NCI-H345 treated with DMSO at 0.1 percent for 48 hours (cell line): ENCODE measurements at regions not wholly inside any gene's neighbourhood (a gene's known extent, or its start where the extent isn't known, plus 50 kb on each side); places are given as distances from the start of the nearest gene placed in this dataset.
"Not testable (repeated sequence)": the region's sequence is repeated elsewhere in the genome, so short reads cannot be mapped to it uniquely, and the experiment has no call there.

Experiments
- DNase-seq: peaks from one replicate; lab custom pipeline; 2025; ENCODE audit not compliant: unreplicated experiment; lab: John Stamatoyannopoulos, UW

DNA sequence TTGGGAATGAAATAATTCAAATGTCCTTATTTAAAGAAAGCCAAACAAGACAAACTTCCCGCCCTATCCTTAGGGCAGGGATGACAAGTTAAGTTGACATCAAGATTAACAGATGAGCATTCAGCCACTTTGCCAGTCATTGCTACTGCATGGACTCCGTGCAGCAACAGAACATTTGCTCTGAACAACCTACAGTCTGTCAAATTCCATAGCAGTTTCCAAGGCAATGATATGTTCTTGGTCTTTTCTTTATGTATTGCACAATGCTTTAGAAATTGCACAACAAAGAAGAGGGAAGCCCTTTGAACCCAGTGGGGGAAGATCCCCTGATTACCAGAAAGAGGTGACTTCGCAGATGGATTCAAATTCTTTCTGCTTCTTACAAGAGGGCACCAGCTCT lies 269.8 kb downstream of the BCAT1 start:
- DNase-seq = no peak

- no peak for DNase-seq
These were observed 270.5 kb downstream of the BCAT1 start for GRCh38 chr12:24678436-24678835.

DNA sequence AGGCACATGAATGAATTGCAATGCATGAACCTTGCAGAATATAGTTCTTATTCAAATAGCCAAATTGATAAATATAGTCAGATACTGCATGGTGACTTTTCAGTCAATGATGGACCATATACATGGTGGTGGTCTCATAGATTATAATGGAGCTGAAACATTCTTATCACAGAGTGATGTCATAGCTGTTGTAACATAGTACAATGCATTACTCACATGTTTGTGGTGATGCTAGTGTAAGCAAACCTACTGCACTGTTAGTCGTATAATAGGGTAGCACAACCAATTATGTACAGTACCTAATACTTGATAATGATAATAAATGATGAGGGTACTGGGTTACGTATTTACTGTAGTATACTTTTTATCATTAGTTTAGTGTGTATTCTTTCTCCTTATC lies 280.3 kb downstream of the BCAT1 start:
- no peak for DNase-seq

DNA sequence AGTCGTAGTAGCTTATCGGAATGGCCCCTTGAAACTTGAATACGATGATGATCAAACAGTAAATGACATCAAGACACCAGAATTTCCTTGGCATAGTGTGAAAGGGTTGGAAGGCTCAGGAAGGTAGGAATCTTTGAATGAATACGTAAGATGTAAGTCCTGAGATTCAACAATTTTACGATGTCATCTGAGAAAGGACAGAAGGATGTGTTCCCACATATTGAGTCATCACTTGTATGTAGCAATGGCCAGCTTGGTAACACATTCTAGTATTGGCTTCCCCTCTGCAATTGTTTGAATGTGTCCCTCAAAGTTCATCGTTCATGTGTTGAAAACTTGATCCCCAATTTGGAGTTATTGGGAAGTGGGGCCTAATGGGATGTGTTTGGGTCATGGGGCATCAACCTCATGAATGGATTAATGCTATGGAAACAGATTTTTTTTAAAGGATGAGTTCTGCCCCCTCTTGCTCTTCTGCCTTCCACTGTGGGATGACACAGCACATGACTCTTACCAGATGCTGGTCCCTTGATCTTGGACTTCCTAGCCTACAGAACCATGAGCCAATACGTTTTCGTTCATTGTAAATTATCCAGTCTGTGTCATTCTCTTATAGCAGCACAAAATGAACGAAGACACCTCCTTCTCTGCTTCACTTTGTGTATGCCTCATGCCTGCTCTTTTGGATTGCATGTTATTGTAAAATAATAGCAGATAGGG lies 284.6 kb downstream of the BCAT1 start:
- no peak for DNase-seq

DNA sequence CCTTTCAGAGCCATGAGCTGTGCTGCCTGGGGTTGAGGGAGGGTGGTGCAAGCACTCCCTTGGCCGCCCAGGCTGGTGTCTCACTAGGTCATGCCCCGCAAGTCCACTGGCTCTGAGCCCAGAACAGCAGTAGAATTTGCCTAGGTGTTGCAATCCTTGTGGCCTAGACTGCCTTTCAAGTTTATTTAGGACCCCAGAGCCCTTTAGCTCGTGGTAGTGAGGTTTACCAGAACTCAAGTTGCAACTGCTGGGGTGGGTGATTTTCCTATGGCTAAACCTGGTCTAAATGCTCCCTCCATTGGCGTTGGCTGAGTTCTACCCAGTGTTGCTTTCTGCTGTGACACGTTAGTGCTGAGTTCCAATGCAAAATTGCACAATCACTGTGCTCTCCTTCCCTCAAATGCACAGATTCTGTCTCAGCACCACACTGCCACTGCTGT lies 287.2 kb downstream of the BCAT1 start:
- no peak for DNase-seq

DNA sequence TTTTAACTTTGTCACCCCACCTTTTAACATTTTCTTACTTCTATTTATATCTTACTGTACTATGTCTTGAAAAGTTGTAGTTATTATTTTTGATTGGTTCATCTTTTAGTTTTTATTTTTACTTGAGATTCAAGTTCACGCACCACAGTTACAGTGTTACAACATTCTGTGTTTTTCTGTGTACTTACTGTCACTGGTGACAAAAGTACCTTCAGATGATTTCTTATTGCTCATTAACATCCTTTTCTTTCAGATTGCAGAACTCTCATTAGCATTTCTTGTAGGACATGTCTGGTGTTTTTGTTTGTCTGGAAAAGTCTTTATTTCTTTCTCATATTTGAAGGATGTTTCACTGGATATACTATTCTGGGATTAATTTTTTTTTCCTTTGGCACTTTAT lies 289.9 kb downstream of the BCAT1 start:
- no peak for DNase-seq

GRCh38 chr12:24654344-24654743 lies 294.6 kb downstream of the BCAT1 start:
- DNase-seq = not testable (repeated sequence)

- DNase-seq = no peak
These were observed 299.3 kb downstream of the BCAT1 start for GRCh38 chr12:24649634-24650033.

GRCh38 chr12:24649209-24649608 lies 299.7 kb downstream of the BCAT1 start:
- no peak for DNase-seq

- no peak for DNase-seq
These were observed 303.6 kb downstream of the BCAT1 start for GRCh38 chr12:24645254-24645653.

- DNase-seq = no peak
These were observed 305.5 kb downstream of the BCAT1 start for GRCh38 chr12:24643120-24644119.

DNA sequence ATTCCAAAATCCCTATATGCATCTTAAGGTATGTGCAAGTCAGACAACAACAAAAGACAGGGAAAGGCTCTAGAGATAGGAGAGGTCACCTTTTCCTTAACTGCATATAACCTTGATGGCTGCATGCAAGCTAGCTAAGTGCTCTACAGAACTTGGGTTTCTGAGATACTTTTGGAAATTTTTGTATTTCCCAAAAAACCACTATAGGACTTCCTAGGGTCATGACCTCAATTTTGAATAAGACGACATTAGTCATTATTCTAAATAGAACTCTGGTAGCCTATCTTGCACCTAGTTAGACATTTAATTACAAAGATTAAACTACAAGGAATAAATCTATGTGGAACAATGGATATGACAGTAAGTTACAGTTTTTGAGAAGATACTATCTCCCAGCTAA lies 309.3 kb downstream of the BCAT1 start:
- no peak for DNase-seq

- DNase-seq = no peak
These were observed 316.4 kb downstream of the BCAT1 start for GRCh38 chr12:24632466-24632865.

- DNase-seq = no peak
These were observed 317.1 kb downstream of the BCAT1 start for GRCh38 chr12:24631676-24632426.

- DNase-seq = no peak
These were observed 318.0 kb downstream of the BCAT1 start for GRCh38 chr12:24630856-24631255.

DNA sequence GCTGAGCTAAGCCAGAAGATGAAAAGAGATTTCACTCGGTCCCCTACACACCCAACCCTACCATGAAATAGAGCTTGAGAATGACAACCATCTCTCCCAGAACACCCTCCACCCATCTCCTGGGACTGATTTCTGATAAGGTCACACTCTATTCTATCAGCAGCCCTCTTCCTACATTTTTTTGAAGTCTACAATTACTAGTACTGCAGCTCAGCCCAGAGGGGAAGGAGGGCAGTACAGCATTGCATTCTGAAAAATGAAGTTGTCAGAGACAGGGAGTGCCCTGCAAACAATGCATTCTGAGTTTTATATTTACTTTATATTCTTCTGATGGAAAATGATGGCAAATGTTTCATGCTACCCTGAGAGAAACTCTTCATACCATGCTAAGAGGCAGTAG lies 318.5 kb downstream of the BCAT1 start:
- DNase-seq = no peak

- no peak for DNase-seq
These were observed 323.8 kb downstream of the BCAT1 start for GRCh38 chr12:24625103-24625502.

DNA sequence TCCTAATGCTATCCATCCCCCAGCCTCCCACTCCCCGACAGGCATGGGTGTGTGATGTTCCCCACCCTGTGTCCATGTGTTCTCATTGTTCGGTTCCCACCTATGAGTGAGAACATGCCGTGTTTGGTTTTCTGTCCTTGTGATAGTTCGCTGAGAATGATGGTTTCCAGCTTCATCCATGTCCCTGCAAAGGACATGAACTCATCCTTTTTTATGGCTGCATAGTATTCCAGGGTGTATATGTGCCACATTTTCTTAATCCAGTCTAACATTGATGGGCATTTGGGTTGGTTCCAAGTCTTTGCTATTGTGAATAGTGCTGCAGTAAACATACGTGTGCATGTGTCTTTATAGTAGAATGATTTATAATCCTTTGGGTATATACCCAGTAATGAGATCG lies 328.9 kb downstream of the BCAT1 start:
- DNase-seq = not testable (repeated sequence)

DNA sequence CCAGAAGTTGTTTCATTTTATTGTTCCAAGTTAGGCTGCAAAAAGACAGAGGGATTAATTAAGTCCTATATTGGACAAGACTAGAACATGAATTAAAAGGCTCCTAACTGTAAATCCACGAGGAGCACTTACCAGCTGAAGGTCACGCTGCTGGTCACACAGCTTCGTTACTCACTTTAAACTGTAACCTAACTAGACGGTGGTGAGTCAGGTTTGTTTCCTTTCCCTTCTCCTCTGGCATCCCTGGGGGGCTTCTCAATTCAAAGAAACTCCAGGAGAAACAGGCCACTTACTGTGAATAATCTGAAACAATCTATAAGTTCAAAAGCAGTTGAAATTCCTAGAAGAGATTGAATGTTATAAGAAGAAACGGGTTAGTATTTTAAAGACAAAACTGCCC lies 331.4 kb downstream of the BCAT1 start:
- DNase-seq = no peak

GRCh38 chr12:24615967-24616411 lies 332.9 kb downstream of the BCAT1 start:
- no peak for DNase-seq

GRCh38 chr12:24608637-24609285 lies 340.1 kb downstream of the BCAT1 start:
- DNase-seq = no peak
